Hepatic stellate cell (primary cell): ENCODE measurements at regions not wholly inside any gene's neighbourhood (a gene's known extent, or its start where the extent isn't known, plus 50 kb on each side); places are given as distances from the start of the nearest gene placed in this dataset.

Experiments used
- DNase-seq: peaks from one replicate; pipeline ENCODE4 v3.0.0; 2011; ENCODE audit warnings: low spot score

DNA sequence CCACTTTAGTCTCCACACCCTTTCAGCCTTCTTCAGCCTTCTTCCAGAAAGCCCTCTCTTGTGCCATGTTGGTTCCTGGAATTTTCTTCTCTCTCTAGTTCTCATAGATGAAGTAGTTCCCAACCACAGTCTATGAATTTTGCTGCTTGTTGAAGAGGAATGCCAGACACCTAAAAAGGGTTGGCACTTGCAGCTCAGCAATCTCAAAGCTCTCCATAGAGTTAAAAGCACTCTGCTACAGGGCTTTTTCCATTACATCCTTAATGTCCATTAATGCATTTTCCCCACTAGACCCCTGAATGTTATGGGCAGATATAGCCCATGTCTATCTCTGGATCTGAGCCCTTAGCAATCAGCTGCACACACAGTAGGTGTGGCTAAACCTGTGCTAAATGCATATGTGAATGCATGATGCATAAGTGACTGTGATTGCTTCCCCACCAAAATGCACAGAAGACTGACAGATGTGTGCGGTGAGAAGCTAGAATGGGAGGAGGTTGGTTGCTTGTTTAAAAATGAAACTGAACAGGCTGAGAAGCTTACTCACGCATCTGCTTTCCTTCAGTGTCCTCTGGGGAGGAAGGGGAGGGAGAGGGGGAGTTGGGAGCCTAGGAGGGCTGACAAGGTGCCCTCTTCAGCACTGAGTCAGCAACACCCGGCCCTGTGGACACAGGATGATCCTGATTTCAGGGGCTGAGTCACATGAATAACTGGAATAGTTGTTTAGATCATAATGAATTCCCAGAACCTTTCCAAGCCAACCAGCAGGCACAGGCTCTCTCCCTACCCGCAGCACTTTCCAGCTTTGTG, 146.1 kb upstream of the FGGY start:
- peak; percentile 89 for DNase-seq

DNA sequence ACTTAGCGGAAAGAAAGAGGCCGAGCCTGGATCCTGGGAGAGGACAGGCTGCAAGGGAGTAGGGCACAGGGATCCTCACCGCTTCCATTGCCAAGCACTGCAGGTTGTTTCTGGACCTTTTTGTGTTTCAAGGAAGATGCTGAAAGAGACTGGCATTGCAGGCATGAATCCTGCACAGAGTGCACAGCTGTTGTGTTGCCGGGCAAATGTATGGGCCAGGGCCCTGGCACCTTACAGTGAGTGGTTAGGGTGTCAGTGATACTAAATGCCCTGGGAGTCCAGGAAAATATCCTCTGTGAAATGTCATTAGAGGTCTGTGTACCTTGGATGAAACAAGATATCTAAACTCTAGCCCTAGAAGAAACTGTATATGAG, 145.5 kb upstream of the FGGY start:
- DNase-seq: no peak

DNA sequence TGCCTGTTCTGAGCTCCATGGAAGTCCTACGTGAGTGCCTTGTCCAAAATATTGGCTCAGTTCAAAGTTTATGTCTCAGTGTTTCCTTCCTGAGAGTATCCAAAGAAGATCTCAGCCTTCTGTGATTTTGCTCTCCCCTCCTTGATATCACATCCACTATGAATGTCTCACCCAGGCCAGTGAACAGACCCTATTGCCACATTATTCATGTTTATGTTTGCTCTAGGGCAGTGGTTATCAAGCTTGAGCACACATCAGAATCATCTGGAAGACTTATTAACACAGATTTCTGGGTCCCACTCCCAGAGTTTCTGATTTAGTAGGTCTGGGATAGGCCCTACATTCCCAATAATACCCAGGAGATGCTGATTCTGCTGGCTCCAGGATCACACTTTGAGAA, 145.0 kb upstream of the FGGY start:
- no peak for DNase-seq

DNA sequence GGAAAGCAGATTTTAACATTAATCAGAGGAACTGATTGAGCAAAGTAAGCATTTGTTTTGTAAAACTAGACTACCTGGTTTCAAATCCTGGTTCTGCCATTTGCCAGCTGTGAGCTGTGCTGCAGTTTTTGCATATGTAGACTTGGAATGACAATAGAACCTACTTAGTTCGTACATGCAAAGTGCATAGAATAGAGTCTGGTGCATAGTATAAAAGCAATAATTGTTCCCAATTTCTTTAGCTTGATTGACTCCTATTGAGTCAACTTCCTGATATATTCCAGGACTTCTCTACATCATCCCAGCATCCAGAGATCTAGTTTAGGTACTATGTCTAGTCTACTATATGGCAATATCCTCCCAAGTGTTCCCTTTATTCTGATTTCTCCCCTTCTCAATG, 144.4 kb upstream of the FGGY start:
- no peak for DNase-seq

DNA sequence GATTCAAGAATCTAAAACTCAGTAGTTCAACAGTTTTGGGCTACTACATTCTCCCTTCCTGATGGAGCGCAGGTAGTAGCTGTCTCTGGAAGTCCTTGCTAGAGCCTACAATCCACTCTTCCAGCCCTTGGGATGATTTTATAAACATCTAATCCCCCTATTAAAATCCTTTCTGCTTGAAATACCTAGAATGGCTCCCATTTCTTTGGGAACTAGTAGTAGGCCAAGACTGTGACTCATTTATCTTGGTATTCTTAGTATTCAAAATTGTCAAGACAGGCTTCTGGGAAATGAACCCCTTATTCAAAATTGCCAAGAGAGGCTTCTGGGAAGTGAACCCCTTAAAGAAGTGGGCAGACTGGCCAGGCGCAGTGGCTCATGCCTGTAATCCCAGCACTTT, 142.5 kb upstream of the FGGY start:
- no peak for DNase-seq

DNA sequence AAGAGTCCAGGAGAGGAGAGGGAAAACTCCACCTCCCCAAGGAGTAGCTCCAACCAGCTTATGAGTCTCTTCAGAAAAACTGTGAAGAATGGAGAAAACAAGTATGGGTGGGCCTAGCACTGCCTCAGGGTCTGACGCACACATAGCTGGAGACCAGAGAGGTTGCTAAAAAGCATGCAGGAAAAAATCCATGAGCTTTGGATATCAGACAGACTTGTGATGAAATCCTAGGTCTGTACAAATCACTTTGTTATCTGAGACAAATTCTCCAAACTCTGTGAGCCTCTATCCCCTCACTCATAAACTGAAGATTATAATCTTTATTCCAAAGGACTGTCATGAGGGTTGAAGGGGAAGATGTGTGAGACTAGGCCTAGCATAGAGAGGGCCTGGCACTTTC, 141.5 kb upstream of the FGGY start:
- no peak for DNase-seq

DNA sequence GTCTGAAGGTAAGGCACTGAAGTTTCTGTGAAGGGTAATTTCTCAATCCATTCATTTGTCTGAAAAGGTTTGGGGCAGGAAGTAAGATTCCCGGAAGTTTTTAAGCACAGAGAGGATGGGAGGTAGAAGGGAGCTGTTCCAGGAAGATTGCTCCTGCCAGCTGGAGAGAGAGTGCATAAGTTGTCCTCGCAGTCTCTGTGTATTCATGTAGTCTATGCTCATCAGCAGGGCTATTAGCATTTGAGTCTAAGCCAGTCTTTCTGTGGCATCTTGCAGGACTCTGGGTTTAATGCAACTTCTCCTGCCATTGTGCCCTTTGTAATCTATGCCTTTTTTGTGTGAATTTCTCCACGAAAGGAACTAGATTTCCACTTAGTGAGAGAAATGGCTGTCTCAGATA, 140.8 kb upstream of the FGGY start:
- no peak for DNase-seq

DNA sequence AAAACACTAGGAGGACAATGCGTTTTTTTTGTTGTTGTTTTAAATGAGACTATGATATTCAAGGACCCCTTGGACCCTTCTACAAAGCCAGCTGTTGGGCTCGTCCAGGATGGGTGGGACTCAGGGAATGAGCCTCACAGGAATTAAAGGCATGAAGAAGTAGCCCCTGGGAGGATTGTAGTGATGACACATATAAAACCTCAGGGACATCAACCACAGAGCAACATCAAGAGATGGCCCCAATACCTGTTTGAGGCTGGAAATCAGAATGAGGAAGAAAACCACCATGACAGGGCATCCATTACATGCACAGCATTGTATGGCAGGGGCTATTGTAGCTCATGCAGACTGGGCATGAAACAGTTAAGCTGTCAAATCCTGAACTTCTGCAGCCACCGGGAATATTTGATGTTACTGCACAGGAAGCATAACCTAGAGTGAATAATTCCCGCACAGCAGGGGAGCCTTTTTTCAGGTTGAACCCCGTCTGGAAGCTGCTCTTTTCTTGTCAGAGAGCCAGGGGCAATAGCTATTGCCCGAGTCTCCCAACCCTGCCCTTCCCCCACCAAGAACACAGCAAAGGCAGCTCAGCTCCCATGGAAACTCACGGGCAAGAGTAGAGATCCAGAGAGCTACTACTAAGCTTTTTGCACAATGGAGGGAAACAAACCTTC, 140.2 kb upstream of the FGGY start:
- no peak for DNase-seq

DNA sequence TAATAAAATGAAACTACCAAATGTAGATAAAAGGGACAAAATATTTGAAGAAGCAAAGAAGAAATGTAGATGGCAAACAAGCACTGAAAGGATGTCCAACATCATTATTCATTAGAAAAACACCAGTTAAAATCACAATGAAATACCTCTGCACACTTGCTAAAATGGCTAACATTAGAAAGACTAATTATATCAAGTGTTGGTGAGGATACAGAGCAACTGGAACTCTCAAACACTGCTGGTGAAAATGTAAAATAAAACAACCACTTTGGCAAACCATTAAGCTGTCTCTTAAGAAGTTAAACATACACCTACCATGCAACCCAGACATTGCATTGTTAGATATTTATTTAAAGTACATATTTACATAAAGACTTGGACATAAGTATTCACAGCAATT, 138.6 kb upstream of the FGGY start:
- no peak for DNase-seq

DNA sequence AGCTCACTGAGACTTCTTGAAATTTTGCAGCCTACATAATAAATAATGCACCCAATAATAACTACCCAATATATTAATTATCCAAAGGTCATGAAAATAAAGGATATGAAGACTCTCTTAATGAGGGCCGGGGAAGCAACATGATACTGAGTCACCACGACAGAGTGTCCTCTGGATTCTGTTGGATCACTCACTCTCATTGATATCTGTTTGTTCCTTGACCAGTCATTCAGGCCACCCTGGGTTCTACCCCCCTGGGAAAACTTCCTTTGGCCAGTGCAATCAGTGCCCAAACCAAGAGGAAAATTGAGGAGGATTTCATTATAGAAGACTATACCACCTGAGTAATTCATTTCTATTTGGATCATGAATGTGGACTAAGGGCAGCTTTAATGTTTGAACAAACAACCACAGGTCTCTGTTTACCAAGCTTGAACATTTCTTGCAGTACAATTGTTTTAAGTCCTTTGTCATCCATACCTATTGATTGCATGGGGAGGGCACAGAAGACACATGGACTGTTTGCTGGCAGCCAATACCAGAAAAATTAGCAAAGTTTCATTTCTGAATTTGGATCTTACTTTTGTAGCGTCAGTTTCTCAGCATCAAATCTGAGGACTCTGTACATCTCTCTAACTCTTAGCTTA, 137.2 kb upstream of the FGGY start:
- no peak for DNase-seq

DNA sequence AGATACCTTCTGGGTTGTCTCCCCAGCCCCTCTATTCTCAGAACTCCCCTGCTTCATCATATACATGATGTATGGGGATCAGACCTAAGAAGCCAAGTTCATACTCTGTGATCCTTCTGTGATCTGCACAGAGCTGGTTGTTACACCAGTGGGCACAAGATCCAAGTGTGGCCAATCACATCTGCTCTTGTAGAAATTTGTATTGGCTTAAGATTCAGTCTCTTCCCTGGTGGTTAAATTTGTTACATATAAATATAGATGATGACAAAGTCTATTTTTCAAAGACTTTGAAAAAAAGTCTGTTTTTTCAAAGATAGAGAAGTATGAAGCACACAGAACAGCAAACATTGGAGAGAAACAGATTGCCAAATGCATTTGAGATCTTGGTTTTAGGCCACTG, 135.8 kb upstream of the FGGY start:
- no peak for DNase-seq

DNA sequence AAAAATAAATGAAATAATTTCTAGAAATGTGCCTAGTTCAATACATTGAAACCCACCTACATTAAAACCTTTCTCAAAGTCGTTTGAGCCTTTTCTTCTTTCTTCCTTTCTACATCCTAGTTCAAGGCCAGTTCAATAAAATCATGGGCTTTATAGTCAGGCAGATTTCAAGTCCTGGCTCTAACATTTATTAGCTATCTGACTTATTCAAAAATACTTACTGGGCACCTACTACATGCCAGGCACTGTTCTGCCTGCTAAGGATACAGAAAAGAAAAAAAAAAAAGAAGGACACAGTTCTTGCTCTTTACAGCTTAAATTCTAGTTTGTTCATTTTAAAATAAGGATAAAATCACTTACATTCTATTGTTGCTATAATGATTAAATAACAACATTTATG, 134.2 kb upstream of the FGGY start:
- DNase-seq: no peak

DNA sequence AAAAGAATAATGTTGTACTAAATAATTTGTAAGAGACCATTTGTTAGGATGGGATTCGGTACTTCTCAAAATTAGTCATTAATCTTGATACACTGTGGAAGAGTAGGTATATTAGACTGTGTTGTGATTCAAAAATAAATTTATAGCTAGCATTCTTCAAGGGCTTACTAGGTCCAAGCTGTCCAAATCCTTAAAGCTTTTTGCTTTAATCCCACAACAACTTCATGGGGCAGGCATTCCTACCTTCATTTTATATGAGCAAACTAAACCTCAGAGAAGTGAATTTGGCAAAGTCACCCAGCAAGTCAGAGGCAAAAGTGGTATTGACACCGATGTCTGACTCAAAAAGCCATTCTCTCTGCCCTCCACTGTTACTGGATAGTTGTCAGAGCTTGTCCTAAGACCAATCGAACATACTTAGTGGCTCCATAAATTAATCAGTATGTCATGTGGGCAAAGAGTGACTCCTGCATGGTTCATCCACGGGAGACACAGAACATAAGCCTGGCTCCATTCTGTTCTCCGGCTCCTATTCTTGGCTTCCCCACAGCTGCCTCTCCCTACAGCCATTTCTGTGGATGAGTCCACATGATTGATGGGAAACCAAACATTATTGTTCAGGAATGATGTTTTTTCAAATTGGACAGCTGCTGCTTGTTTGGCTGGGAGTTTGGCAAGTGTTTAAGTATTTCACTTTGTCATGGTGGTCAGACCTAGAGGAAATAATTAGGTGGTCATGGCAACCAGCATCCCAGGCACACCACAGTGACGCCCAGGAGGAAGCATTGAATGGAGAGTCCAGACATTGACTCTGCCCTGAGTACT, 133.4 kb upstream of the FGGY start:
- no peak for DNase-seq

DNA sequence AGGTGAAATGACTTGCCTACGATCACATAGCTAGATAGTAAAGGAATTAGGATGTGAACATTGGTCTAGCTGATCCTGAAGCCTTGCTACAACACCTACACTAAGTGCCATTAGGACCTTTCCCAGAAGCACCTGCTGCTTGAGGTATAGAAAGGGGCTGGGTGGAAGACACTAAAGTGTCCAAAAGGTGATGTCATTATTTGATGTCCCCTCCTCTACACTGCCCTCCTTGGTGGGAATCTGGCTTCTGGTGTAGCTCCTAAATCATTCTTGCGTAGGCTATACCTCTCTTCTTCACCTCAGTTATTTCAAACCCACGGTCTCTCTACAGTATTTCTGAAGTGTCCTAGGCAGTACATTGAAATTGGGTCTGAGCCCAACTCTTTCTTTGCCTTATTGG, 132.5 kb upstream of the FGGY start:
- DNase-seq: no peak

DNA sequence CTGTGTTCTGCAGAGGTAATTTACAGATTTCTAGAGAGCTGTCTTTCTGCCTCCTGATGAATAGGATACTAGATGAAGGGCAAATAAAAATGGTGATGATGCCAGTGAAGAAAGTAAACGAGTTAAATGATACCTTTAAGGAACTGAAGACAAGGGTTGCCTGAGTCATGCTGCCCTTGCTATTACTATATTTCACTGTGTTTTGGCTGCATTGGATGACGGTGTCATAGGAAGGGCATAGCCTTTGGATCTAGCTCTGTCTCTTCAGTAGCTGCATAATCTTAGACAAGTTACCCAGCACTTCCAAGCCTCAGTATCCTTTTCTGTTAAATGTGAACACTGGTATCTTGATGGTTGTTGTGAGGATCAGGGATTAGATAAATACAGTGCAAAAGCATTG, 131.5 kb upstream of the FGGY start:
- DNase-seq: no peak

DNA sequence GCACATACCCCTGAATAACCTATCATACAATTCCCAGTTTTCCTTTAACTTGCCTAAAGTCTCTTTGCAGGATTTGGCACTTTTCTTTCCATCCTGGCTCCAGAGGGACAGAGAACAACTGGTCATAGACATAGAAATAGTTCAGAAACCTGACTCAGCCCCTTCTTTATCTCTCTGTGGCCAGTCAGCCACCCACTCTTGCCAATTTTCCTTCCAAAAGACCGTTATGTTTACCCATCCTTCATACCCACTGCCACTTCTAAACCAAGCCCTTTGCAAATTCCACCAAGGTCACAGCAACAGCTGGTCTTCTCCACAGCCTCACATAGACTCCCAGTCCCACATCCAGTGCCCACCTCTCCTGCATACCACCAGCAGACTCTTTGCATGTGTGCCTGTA, 127.2 kb upstream of the FGGY start:
- no peak for DNase-seq

DNA sequence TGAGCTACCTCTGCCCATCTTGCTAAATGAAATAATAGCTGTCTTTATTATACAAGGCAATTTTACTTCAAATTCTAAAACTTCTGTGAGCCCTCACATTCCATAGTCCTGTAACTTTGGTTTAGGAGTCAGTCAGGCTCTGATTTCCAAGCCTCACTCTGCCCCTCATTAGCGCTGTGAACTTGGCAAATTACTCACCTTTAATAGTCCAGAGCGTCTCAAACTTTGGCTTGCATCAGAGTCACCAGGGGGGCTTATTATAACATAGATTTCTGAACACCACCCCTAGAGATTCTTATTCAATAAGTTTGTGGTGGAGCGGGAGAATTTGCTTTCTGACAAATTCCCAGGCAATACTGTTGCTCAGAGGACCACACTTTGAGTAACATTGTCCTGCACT, 126.2 kb upstream of the FGGY start:
- no peak for DNase-seq

DNA sequence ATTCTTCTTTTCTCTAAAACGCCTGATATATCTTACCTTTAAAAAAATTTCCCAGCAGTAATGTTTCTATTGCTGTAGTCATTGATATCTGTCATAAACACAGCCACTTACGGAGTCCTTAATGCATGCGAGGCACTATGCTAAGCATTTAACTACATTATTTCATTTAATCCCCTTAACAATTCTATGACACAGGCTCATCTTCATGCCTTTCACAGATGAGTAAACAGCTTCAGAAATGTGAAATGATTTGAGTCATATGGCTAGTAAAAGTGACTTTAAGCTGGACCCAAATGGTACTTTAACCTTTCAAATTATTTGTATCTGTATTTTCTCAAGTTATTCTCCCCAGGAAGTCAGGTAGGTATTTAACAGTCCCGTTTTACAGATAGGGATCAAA, 125.1 kb upstream of the FGGY start:
- no peak for DNase-seq

DNA sequence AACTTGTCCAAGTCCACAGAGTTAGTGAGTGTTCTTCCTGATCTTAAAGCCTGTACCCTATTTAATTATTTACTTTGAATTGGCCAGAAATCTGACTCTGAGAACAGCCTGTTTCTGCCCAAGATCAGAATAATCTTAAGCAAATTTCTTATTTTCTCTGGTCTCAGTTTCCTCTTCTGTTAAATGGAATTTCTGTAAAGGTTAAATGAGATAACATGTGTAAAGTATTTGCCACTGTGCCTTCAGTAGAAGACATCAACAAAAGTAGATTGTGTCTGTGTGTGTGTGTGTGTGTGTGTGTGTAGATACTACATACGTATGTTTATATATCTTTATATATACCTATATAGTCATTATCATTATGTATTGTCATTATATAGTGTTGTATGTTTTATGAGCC, 124.2 kb upstream of the FGGY start:
- no peak for DNase-seq

DNA sequence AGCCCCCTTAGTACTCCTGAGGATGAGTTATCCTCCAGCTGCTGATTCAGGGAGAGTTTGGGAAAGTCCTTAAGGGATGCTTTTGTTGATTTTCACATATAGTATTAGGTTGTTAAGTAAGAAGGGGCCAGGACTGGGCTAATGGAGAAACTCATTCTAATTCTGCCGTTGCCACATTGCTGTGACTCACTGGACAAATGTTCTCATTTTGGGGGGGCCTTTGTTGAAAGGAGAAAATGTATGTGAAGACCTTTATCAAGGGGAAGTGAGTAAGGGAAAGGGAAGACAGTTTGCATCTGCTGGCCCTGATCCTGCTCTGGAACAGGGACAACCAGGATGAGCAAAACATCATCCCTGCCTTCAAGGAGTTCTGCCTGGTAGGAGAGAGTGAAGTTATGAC, 123.2 kb upstream of the FGGY start:
- no peak for DNase-seq

DNA sequence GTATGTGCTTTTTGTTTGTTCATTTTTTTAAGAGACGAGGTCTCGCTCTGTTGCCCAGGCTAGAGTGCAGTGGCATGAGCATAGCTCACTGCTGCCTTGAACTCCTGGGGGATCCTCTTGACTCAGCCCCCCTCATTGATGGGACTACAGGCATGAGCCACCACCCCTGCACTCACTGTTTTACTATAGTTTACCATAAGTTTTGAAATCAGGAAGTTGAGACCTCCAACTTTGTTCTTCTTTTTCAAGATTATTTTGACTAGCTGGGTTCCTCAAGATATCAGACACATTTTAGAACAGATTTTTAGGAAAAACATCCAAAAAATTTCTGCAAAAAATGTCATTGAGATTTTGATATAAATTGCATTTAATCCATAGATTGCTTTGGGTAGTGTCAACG, 120.4 kb upstream of the FGGY start:
- no peak for DNase-seq

DNA sequence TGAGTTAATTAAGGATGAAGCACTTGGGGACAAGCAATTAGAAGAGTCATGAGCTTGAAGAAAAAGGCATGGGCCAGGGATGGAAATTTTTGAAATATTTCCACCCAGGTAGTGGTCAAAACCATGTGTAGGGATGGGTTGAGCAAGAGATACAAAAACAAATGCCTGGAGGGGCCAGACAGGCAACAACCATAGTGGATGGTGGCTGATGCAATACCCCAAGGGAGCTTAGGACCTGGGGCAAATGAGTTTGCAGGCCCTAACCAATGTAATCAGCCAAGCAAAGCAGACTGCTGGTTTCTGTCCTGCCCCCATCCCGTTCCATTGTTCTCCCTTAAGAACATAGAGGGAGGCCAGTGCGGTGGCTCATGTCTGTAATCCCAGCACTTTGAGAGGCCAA, 119.1 kb upstream of the FGGY start:
- DNase-seq: no peak
